ENCODE measurements at regions not wholly inside any gene's neighbourhood (a gene's known extent, or its start where the extent isn't known, plus 50 kb on each side); places are given as distances from the start of the nearest gene placed in this dataset.

DNA sequence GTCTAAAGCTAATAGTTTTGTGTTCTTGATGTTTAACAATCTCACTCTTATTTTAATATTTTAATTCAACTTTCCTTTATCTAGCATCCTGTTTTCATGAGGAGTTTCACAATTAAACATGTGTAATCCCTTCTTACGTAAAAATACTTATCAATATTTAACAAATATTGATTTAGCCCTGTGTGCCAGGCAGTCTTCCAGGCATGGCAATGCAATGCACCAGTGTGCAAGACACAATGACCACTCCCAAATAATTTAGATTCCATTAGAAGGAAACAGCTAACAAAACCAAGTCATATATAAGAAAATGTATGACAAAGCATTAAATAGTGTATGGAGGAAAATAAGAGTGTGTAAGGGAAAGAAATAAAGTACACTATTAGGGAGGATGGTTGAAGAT is 627.1 kb upstream of the ARPP21 start:
- no peak for TF ChIP-seq CTCF (conservative IDR thresholded peaks at IDR 0.05)
- no peak for TF ChIP-seq ZFX (IDR thresholded peaks at IDR 0.05)
